GM12891 (cell line): ENCODE measurements at regions not wholly inside any gene's neighbourhood (a gene's known extent, or its start where the extent isn't known, plus 50 kb on each side); places are given as distances from the start of the nearest gene placed in this dataset.

ENCODE experiments used
- PAX5 ChIP-seq: IDR thresholded peaks from 2 replicates; pipeline ENCODE4 v1.6.1; 2011; ENCODE audit warnings: low read length, moderate library complexity, mild to moderate bottlenecking; ENCODE audit not compliant: insufficient read depth, severe bottlenecking
- POLR2A ChIP-seq: IDR thresholded peaks from 2 replicates; pipeline ENCODE4 v1.6.1; 2011; ENCODE audit warnings: low read depth, low read length, control low read depth
- POLR2AphosphoS5 ChIP-seq: IDR thresholded peaks from 2 replicates; pipeline ENCODE4 v1.6.1; 2011; ENCODE audit warnings: low read depth, low read length, control low read depth
- POU2F2 ChIP-seq: IDR thresholded peaks from 2 replicates; pipeline ENCODE4 v1.6.1; 2011; ENCODE audit warnings: low read depth, mild to moderate bottlenecking, control low read depth, low read length, moderate library complexity
- SPI1 ChIP-seq: IDR thresholded peaks from 2 replicates; pipeline ENCODE4 v1.6.1; 2011; ENCODE audit warnings: low read depth, low read length, control low read depth
- TAF1 ChIP-seq: IDR thresholded peaks from 2 replicates; pipeline ENCODE4 v1.6.1; 2011; ENCODE audit warnings: low read depth, low read length, control low read depth

- TF ChIP-seq TAF1 (no peak), PAX5 (no peak), POLR2AphosphoS5 (no peak), POLR2A (no peak), SPI1 (no peak), POU2F2 (no peak)
Measured at GRCh38 chr5:52607227-52607824, 180.4 kb upstream of the ITGA1 start.
